Breast epithelium (tissue), 4 donors: ENCODE measurements at regions not wholly inside any gene's neighbourhood (a gene's known extent, or its start where the extent isn't known, plus 50 kb on each side); places are given as distances from the start of the nearest gene placed in this dataset.
"Not testable (repeated sequence)": the region's sequence is repeated elsewhere in the genome, so short reads cannot be mapped to it uniquely, and the experiment has no call there.

Experiments used
- DNase-seq, 2 donors: peaks; one replicate each; pipeline ENCODE4 v3.0.0-alpha.2; 2019; ENCODE audit warnings: low spot score in 2 of 2
- H3K27ac ChIP-seq, 2 donors: fragments of 200-600 bp; sonication (generic) in 1 of 2; one replicate each; pipeline ENCODE4 v1.5.1; 2016 to 2019; ENCODE audit warnings: mild to moderate bottlenecking in 1 of 2
- H3K27me3 ChIP-seq, 2 donors: fragments of 200-600 bp; sonication (generic) in 1 of 2; one replicate each; pipeline versions ENCODE4 v1.5.1 to v1.6.0; 2017 to 2019; ENCODE audit warnings: control low read depth in 1 of 2, mild to moderate bottlenecking in 1 of 2
- H3K36me3 ChIP-seq: fragments of 200-600 bp; one replicate; pipeline ENCODE4 v1.5.1; 2019
- H3K4me1 ChIP-seq, 2 donors: fragments of 200-600 bp; sonication (generic); one replicate each; pipeline ENCODE4 v1.5.1; 2016 to 2019; ENCODE audit warnings: control low read depth in 1 of 2
- H3K4me3 ChIP-seq, 3 donors: fragments of 200-600 bp; sonication (generic); 1 replicate in 2 of 3; 2 replicates in 1 of 3; pipeline ENCODE4 v1.5.1; 2016 to 2019; ENCODE audit warnings: mild to moderate bottlenecking in 3 of 3, moderate library complexity in 2 of 3
- H3K9me3 ChIP-seq, 2 donors: fragments of 200-600 bp; sonication (generic) in 1 of 2; one replicate each; pipeline ENCODE4 v1.5.1; 2016 to 2019; ENCODE audit warnings: control low read depth in 1 of 2
- POLR2A ChIP-seq: fragments of 450-650 bp; IDR thresholded peaks from one replicate; pipeline ENCODE4 v1.6.1; 2016; ENCODE audit warnings: antibody characterized with exemption, mild to moderate bottlenecking, moderate library complexity
- POLR2AphosphoS5 ChIP-seq, 3 donors: sonication (generic); formaldehyde crosslinking; IDR thresholded peaks; one replicate each; pipeline ENCODE4 v1.6.1; 2017; ENCODE audit warnings: antibody characterized with exemption in 3 of 3
- intact Hi-C: fragments of 100-400 bp; cut with DNase I; formaldehyde crosslinking; loops from one replicate; pipeline ENCODE4 v1.15.1; 2023; ENCODE audit warnings: low total_unique reads
- TF ChIP-seq, protein P1 (sequence below), 3 donors: fragments of 450-650 bp; IDR thresholded peaks; one replicate each; pipeline ENCODE4 v1.5.1; 2016 to 2017; ENCODE audit warnings: antibody characterized with exemption in 3 of 3, mild to moderate bottlenecking in 3 of 3, moderate library complexity in 3 of 3

DNA sequence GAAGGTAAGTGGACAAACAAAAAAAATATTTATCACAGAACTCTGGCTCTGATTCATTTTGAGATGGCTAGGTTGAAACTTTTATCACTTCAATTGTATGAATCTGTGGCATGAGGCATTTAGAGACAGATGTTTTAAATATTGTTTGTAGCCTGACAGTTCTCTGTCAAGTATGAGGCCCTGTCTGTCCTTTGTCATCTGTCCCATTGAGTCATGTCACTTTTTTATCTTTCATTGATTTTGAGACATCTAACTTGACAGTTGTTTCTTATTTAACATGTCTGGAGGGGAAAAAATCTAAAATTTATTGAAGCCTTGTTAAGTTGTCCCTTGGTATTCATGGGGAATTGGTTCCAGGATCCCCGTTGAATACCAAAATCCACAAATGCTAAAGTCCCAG is 829.5 kb downstream of the FSCB start:
- Histone ChIP-seq H3K27ac (no peak overlapping the region), H3K36me3 (no peaks in the 10 kb centered on the region), H3K27me3 (no peaks in the 10 kb centered on the region), H3K4me1 (no peaks in the 10 kb centered on the region), H3K4me3 (no peak overlapping the region), H3K9me3 (no peaks in the 10 kb centered on the region)
- TF ChIP-seq, protein P1, sequence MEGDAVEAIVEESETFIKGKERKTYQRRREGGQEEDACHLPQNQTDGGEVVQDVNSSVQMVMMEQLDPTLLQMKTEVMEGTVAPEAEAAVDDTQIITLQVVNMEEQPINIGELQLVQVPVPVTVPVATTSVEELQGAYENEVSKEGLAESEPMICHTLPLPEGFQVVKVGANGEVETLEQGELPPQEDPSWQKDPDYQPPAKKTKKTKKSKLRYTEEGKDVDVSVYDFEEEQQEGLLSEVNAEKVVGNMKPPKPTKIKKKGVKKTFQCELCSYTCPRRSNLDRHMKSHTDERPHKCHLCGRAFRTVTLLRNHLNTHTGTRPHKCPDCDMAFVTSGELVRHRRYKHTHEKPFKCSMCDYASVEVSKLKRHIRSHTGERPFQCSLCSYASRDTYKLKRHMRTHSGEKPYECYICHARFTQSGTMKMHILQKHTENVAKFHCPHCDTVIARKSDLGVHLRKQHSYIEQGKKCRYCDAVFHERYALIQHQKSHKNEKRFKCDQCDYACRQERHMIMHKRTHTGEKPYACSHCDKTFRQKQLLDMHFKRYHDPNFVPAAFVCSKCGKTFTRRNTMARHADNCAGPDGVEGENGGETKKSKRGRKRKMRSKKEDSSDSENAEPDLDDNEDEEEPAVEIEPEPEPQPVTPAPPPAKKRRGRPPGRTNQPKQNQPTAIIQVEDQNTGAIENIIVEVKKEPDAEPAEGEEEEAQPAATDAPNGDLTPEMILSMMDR (IDR thresholded peaks at IDR 0.05): no peak
- TF ChIP-seq POLR2A (no peak), POLR2AphosphoS5 (IDR thresholded peaks at IDR 0.05) (no peak)
- intact Hi-C loops: no loop called here
- no peak for DNase-seq

DNA sequence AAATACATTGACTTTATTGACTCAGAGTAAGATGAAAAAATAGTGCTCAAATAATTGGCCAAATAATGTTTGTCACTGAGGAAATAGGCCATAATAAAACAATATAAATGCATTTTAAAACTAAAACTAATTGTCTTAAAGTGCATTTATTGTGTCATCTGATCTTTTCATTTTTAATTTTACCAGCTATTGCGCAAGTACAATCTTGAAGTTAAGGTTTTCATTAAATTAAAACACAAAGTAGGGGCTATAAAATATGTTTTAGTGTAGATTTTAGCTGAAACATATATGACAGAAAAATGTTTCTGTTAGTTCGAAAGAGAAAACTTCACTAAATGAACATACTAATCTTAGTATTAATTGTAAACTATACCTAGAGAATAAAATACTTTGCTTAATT is 832.8 kb downstream of the FSCB start:
- H3K4me1 ChIP-seq: no peaks in the 10 kb centered on the region
- no peaks in the 10 kb centered on the region for H3K36me3 ChIP-seq
- DNase-seq: no peak
- H3K27me3 ChIP-seq: no peaks in the 10 kb centered on the region
- no peaks in the 10 kb centered on the region for H3K9me3 ChIP-seq
- intact Hi-C loops: no loop called here
- TF ChIP-seq, protein P1 (IDR thresholded peaks at IDR 0.05): no peak
- TF ChIP-seq POLR2AphosphoS5 (IDR thresholded peaks at IDR 0.05) (no peak), POLR2A (no peak)
- no peak overlapping the region for H3K4me3 ChIP-seq
- no peak overlapping the region for H3K27ac ChIP-seq

DNA sequence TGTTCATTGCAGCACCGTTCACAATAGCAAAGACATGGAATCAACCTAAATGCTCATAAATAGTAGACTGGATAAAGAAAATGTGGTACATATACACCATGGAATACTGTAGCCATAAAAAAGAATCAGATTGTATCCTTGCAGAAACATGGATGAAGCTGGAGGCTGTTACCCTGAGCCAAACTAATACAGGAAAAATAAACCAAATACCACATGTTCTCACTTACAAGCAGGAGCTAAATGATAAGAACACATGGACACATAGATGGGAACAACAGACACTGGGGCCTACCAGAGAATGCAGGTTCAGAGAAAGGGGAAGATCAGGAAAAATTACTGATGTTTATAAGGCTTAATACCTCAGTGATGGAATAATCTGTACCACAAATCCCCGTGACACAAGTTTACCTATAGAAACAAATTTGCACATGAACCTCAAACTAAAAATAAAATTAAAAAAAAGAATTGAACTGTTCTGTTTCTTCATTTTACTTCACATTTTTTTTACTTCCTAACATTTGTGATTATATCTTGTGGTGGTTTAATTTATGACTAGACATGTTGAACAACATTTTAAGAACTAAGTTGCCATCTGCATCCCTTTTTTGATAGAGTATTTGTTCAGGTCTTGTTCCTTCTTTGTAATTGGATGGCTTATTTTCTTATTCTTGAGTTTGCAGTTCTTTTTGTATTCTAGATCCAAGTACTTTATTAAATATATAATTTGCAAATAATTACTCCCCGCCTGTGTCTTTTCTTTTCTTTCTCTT is 835.2 kb downstream of the FSCB start:
- Histone ChIP-seq H3K27me3 (no peaks in the 10 kb centered on the region), H3K36me3 (no peaks in the 10 kb centered on the region), H3K9me3 (no peaks in the 10 kb centered on the region), H3K27ac (no peak overlapping the region), H3K4me1 (no peaks in the 10 kb centered on the region), H3K4me3 (no peak overlapping the region)
- intact Hi-C loops: no loop called here
- DNase-seq: no peak
- no peak for TF ChIP-seq POLR2AphosphoS5 (IDR thresholded peaks at IDR 0.05)
- no peak for TF ChIP-seq POLR2A
- TF ChIP-seq, protein P1 (IDR thresholded peaks at IDR 0.05): no peak

DNA sequence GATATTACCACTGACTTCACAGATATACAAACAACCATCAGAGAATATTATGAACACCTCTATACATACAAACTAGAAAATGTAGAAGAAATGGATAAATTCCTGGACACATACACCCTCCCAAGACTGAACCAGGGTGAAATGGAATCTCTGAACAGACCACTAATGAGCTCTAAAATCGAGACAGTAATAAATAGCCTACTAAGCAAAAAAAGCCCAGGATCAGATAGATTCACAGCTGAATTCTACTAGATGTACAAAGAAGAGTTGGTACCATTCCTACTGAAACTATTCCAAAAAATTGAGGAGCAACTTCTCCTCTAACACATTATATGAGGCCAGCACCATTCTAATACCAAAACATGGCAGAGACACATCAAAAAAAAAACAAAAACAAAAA is 837.7 kb downstream of the FSCB start:
- H3K27ac ChIP-seq: no peak overlapping the region
- DNase-seq: no peak
- TF ChIP-seq, protein P1 (IDR thresholded peaks at IDR 0.05): no peak
- TF ChIP-seq POLR2AphosphoS5 (IDR thresholded peaks at IDR 0.05): no peak
- no peak for TF ChIP-seq POLR2A
- H3K4me3 ChIP-seq: no peak overlapping the region
- H3K27me3 ChIP-seq: no peaks in the 10 kb centered on the region
- H3K9me3 ChIP-seq: no peaks in the 10 kb centered on the region
- H3K4me1 ChIP-seq: no peaks in the 10 kb centered on the region
- H3K36me3 ChIP-seq: no peaks in the 10 kb centered on the region
- intact Hi-C loops: no loop called here

DNA sequence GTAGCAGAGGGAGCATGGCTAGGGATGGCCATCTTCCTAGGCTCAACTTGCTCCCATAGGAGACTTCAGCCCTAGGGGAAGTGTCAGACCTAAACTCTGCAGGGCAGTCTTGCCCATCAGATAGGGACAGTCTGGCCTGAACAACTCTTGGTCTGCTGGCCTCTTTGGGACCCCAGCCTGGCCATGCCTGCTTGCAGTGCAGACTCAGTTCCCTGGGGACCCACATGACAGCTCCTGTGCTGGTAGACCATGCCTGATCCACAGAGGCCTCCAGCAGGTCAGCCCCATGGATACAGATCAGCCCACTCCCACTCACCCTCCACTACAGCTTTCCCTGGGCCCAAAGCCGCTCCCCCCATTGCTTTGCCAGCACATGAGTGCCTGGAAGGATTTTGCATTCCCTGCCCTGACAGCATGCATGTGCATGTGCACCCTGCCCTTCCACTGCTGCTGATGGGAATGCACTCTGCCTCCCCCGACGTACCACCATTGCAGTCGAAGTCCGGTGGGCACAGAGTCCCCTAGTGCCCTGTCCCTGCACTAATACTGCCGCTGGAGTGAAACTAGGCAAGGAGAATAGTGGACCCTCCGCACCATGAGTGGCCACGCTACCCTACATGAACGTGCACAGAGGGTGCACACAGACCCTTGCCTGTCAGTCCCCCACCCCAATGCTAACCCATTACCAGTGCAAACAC is 841.4 kb downstream of the FSCB start:
- Histone ChIP-seq H3K27me3 (no peaks in the 10 kb centered on the region), H3K4me1 (no peaks in the 10 kb centered on the region), H3K27ac (no peak overlapping the region), H3K9me3 (no peaks in the 10 kb centered on the region), H3K36me3 (no peaks in the 10 kb centered on the region), H3K4me3 (no peak overlapping the region)
- intact Hi-C loops: no loop called here
- no peak for DNase-seq
- no peak for TF ChIP-seq POLR2AphosphoS5 (IDR thresholded peaks at IDR 0.05)
- TF ChIP-seq POLR2A: no peak
- TF ChIP-seq, protein P1 (IDR thresholded peaks at IDR 0.05): no peak

GRCh38 chr14:43655194-43655593 is 851.9 kb downstream of the FSCB start:
- H3K4me1 ChIP-seq, H3K27me3 ChIP-seq, DNase-seq, H3K36me3 ChIP-seq, H3K4me3 ChIP-seq, H3K27ac ChIP-seq, intact Hi-C loops: not testable (repeated sequence)
- H3K9me3 ChIP-seq: peaks cover 12% of the 10 kb centered on the region in 2 donors
